Occipital lobe (tissue), 1 donor: ENCODE measurements at regions not wholly inside any gene's neighbourhood (a gene's known extent, or its start where the extent isn't known, plus 50 kb on each side); places are given as distances from the start of the nearest gene placed in this dataset.
"Not testable (repeated sequence)": the region's sequence is repeated elsewhere in the genome, so short reads cannot be mapped to it uniquely, and the experiment has no call there.

ENCODE experiments used
- DNase-seq: peaks from one replicate; lab custom pipeline; 2025; lab: John Stamatoyannopoulos, UW

DNA sequence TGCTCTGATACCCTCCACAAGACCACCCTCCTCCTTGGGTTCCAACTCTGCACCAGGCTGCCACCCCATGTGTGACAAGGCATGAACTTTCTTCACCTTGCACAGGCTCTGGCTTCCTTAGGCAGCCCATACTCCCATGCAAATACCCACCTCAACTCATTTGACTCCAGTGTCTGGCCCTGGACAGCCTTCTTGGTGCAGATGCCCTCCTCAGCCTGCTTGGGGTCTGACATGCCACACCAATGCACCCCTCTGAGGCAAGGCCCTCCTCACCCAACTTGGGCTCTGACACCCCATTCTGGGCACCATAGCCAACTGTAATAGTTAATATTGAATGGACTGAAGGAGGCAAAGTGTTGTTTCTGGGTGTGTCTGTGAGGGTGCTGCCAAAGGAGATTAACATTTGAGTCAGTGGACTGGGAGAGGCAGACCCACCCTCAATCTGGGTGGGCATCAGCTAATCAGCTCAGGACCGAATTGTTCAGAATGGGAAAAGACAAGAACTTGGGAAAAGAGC lies 115.0 kb upstream of the EPB41L4A start:
- no peak for DNase-seq

DNA sequence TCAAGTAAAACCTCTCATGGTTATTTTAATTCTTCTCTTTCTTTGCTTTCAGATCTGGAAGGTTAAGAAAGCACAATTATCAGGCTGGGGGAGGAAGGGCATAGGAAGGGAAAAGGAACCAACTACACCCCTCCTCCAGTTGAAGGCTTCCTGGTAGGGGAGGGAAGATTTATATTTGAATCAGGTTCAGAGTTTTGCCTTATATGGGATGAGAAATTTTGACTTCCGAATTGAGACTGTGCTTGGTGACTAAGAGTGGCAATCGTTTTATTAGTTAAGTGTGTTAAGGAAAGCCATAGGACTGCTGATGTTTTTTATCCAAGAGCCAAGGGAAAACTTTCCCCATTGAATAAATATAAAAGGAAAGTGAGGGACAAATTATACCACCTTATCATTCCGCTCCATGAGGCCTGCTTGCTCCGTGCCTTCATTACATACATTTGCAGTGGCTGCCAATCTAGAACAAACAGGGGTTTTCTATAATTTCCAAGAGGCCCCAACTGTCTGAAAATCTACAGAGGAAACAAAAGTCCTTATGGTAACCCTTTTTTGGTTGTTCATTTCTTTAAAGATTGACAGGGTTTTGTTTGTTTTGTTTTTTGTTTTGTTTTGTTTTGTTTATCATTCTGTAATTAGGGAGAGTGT lies 115.7 kb upstream of the EPB41L4A start:
- DNase-seq = no peak

DNA sequence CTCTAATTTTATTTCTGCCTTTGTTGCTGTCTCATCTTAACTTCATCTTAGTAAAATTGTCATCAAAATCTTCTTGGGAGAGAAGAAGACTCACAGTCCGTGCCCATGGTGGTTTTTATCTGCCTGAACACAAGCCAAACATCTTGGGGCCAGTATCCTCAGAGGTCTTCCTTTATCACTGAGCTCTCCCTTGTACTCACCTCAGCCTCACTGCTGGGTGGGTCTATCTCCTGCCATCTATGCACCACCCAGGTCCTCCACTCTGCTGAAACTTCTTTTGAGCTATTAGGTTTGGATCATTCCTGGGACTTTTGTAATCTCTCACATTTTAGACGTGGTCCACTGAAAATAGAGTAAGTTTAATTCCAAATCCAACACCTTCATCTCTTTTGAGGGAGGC lies 116.3 kb upstream of the EPB41L4A start:
- no peak for DNase-seq

DNA sequence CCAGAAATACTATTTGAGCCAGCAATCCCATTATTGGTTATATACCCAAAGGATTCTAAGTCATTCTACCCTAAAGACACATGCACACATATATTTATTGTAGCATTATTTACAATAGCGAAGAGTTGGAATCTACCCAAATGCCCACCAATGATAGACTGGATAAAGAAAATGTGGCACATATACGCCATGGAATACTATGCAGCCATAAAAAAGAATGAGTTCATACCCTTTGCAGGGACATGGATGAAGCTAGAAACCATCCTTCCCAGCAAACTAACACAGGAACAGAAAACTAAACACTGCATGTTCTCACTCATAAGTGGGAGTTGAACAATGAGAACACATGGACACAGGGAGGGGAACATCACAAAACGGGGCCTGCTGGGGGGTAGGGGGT lies 125.5 kb upstream of the EPB41L4A start:
- DNase-seq = not testable (repeated sequence)

DNA sequence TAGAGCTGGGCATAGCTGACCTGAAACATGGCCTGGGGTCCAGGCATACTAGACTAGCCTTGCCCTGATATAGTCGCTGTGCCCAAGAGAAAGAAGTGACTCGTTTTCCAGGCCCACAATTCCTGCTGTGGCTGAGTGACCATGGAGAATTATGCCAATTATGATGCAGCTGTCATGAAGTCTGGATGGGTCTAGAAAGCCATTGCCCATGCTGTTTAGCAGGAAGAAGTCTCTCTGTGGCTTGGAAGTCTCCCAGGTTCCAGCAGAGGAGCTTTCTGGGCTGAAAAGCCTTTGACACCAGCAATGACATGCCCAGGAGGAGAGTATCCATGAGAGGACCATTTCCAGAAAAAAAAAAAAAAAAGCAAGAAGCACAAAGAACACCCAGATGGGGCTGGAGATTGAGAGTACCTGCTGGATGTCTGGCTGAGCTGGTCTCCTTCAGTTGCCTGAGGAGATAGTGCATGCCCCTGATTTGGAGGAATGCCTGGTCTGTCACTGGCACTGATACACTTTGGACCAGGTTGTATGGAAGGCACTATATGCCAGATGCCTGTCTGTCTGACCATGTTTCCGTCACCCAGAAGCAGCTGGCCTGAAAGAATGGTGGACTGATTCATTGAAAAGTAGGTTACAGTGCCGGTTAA lies 128.0 kb upstream of the EPB41L4A start:
- DNase-seq = no peak

DNA sequence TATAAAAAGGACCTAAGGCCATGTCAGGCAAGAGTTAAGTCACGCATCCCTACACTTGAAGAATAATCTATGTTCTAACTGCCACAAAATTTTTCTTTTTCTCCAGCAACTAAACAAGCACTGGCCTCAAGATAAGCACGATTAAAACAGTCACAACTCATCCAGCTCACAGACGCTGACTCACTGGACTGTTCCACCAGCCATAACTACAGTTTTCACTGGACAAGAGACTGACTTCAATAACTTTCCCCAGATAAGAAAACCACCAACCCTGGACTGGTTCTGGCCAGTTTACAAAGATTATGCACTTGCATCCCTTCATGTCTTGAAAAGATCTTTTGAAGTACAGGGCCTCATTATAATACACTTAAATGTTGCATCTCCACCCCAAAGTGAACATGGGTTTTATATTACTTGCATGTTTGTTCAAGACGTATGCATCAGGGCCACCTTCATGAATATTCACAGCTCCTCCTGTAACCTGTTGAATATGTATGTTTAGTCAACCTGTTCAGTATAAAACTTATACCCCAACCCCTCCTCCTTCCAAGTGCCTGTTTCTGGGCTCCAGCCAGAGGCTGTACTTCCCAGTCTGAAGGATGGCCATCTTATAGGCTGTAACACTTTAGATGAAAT lies 129.3 kb upstream of the EPB41L4A start:
- DNase-seq = no peak

DNA sequence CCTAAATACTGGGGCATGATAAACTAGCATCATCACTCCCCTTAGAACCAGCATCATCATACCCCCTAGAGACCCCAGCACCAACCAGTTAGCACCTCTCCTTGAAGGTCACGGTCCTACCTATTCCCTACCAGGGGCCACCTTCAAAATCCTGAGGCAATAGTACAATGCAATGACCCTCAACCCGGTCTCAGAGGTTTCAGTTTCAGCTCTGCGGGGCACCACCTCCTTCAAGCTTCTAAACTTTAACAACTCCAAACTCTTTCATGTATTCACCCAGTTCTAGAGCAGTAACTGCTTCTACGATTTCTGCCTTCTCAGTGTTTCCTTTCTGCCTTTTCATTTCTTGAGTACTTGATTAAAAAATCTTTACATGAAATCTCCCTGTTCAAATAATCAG lies 130.1 kb upstream of the EPB41L4A start:
- no peak for DNase-seq

DNA sequence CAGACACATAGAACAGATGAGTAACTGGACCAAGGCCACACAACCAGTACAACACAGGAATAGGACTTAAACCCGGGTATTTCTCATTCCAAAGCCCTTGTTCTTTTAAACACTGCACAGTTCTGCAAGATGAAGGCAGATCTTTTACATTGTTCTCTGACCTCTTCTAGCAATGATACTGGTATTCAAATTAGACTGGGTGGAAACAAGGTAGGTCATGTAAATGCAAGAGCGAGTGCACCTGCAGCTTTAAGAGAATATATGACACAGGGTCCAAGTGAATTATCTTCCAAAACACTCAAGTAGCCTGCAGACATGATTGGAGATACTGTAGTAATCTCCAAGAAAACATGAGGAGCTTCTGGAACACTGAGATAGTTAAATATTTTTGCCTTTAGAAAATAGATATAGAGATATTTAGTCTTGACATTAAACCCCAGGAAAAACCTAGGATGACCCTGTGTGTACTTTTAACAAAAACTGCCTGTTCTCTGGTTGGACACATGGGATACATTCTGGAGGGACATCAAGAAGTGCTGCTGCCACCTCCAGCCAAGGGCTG lies 130.6 kb upstream of the EPB41L4A start:
- DNase-seq = no peak

DNA sequence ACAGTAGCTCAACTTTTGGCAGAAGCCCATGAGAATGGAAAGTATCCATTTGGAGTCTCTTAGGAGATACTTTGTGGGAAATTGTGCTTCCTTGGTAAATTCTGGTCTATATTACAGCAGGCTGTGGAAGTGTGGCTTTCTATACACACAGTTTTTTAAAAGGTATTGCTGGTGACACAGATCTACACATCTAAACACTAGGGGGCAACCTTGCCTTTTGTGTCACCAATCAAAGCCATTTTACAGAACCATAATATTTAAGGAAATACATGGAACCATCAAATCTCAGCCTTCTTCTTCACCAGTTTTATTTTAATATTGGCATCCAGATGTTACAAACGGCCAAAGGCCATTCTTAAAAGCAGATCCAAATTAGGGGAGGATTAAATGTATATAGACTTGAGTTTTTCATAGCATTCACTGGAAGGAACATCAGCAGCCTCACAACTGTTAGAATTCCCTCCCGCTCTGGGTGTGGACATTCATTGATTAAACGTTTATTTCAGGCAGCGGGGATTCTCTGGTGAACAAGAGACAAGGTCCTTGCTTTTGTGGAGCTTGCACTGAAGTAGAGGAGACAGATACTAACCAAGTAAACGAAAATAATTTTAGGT lies 132.4 kb upstream of the EPB41L4A start:
- no peak for DNase-seq

DNA sequence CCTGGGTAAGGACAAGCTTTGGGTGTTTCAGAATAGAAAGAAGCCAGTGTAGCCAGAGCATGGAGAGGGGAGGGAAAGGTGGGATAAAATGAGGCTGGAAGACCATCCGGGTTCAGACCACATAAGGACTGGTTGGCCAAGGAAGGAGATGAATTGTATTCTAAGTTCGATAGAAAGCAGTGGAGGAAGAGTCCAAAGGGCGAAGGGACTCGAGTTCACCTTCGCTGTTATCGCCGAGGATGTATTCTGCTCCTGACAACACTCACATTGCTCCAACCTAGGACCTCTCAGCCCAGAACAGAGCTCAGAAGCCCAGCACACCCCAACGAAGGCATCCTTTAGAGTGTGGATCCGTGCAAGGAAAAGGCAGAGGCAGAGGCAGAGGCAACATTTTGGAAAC lies 133.1 kb upstream of the EPB41L4A start:
- no peak for DNase-seq

DNA sequence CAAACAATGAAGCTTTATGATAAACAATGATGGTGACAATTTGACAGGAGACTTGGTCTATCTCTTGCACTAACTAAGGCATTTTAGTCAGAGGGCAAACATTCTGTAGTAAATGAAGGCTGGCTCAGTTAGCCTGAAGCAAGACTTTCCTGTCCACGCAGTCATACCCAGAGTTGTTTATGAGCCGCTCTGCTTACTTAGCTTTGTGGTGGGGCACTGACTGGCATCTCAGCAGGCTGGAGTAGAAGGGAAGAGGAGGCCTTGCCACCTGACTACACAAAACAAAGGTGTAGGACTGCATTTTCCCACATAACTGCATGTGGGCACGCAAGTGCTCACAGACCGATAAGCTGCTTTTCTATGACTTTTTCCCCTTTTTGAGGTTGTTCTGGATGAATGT lies 133.7 kb upstream of the EPB41L4A start:
- DNase-seq = no peak

DNA sequence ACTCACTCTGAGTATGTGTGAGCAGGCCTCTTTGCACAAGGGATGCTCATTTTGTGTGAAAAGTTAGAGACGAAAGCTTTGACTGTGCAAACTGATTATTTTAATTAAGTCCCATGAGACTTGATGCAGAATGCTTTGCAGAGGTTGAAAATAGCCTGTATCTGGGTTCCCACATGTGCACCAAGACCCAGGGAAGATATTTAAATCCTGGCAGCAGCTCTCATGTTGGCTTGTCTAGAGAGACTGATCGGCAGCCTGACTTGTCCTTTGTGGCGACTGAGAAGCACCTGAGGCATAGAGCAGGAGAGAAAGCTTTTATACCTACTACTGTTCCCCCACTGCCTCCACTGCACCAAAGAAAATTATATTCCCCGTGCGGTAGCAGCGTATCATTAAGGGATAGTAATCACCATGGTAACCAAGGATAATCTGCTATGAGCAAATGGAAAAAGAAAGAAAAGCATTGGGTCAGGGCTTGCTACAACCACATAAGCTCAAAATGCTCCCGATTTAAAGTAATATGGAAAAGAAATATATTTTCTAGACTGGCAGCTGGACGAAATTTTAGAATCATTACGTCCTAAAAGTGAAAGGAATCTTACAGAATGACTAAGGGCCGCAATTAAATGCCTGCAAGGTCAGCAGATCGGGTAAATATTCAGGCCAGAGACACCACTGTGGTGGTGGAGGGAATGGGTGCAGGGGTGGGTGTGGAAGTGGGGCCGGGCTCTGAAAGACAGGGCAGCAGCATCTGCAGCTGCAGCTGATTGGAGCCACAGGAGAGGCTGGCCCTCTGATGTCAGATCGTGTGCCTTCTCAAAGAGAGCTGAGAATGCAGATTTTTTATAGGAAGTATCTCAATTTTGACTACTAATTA lies 135.3 kb upstream of the EPB41L4A start:
- no peak for DNase-seq

DNA sequence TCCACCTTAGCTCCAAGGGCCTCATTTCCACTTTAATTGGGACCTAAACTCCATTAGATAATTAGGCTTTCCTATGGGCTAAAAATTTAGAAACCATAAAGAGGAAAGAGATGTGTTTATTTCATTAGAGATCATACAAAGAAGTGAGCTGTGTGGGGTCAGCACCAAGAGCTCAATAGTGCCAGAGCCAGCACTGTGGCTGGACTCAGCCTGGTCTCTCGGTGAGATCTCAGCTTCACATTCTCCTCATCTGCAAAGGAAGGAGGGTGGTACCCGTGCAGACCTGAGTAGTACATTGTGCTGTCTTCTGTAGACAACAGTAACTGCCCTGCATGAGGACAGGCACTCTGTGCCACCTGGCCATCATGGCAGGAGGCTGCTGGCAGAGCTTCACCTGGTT lies 136.1 kb upstream of the EPB41L4A start:
- DNase-seq = no peak

DNA sequence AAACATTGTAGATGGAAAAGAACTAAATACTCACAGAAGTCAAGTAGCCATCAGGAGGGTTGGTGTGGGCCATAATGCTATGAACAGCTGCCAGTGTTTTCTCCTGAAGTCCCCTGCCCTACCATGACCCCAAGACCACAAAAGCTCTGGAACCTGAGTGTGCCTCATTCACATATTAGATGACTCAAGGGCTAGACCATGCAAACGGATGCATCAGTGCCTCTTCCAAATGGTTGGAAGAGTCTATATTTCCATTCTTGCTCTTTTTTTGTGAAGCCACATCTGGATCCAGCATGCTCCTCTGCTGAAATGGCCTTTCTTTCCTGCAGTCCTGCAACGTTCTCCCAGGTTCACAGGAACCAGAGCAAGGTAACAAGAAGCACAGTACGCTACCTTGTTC lies 136.6 kb upstream of the EPB41L4A start:
- DNase-seq = no peak

DNA sequence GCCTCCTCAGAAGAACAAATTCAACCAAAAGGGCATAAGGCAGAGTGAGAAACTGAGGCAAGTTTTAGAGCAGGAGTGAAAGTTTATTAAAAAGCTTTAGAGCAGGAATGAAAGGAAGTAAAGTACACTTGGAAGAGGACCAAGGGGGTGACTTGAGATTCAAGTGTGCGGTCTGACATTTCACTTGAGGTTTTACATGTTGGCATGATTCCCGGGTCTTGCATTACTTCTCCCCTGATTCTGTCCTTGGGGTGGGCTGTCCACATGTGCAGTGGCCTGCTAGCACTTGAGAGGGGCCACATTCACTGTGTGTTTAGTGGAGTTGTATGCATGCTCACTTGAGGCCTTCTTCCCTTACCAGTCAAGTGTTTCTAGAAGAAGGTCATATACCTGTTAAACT lies 140.4 kb upstream of the EPB41L4A start:
- not testable (repeated sequence) for DNase-seq

DNA sequence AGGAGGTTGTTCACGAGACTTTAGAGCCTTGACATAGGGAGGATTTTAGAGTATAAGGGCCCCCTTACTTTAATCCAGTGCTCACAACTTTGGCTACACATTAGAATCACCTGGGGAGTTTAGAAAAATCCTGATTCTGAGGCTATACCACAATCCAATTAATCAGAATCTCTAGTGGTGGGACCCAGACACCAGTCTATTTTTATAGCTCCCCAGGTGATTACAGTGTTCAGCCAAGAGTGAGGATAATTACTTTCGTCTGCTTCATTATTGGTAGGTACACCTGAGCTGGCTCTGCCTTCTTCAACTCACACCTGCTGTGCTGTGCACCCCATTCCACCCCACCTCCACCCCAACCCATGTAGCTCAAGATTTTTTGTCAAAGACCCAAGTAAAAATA lies 141.3 kb upstream of the EPB41L4A start:
- no peak for DNase-seq

DNA sequence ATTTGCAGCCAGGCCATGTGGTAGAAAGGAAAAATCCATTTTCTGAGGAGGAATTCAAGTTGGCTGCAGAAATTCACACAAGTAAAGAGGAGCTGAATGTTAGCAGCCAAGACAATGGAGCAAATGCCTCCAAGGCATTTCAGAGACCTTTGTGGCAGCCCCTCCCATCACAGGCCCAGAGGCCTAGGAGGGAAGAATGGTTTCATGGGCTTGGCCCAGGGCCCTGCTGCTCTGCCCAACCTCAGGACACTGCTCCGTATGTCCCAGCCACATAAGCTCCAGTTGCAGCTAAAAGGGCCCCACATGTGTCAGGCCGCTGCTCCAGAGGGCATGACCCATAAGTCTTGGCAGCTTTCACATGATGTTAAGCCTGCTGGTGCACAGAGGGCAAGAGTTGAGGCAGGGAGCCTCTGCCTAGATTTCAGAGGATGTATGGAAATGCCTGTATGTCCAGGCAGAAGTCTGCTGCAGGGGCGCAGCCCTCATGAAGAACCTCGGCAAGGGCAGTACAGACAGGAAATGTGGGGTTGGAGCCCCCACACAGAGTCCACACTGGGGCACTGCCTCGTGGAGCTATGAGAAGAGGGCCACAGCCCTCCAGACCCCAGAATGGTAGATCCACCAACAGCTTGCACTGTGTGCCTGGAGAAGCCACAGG lies 144.2 kb upstream of the EPB41L4A start:
- no peak for DNase-seq

DNA sequence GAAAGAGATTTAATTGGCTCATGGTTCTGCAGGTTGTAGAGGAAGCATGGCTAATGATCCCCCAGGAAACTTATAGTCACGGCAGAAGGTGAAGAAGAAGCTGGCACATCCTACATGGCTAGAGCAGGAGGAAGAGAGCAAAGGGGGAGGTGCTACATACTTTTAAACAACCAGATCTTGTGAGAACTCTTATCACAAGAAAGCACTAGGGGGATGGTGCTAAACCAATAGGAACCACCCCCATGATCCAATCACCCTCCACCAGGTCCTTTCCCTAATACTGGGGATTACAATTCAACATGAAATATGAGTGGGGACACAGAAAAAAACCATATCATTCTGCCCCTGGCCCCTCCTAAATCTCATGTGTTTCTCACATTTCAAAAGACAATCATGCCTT lies 147.2 kb upstream of the EPB41L4A start:
- no peak for DNase-seq

DNA sequence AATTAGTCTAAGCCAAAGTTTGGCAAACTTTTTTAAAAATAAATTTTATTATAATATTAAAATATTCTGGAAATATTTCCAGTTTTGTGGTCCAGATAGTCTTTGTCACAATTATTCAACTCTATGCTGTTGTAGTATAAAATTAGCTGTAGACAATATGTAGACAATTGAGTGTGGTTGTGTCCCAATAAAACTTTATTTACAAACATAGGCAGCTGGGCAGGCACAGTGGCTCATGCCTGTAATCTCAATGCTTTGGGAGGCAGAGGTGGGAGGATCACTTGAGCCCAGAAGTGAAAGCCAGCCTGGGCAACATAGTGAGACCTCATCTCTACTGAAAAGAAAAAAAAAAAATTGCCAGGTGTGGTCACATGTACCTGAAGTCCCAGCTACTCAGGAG lies 150.5 kb upstream of the EPB41L4A start:
- DNase-seq = no peak

DNA sequence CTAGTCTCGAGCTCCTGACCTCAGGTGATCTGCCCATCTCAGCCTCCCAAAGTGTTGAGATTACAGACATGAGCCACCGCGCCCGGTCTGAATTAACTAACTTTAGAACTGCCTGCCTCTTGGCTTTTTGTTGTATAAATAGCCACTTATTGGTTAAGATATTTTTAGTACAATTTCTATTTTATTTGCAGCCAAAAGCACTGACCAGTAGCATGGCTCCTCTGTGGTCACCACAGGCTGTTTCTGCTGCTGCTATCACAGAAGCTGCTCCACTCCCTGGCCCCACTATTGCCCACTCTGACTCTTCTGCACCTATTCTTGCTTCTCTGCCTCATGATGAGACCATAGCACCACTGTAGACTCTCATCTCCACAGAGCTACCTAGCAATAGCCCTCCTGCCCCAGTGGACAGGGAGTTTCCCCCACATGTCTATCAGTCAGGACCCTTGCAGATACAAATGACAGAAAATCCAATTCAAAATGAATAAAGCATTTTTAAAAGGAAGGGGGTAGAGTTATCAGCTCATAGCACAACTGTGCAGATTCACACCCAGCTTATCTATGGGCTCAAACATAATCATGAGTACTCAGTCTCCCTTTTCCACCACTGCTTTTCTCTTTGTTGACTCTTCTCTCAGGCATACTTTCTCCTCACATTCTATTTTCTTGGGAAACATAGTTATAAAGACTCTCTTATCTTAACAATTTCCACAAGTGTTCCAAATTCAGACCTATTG lies 151.8 kb upstream of the EPB41L4A start:
- DNase-seq = no peak
